ENCODE measurements at regions not wholly inside any gene's neighbourhood (a gene's known extent, or its start where the extent isn't known, plus 50 kb on each side); places are given as distances from the start of the nearest gene placed in this dataset.

DNA sequence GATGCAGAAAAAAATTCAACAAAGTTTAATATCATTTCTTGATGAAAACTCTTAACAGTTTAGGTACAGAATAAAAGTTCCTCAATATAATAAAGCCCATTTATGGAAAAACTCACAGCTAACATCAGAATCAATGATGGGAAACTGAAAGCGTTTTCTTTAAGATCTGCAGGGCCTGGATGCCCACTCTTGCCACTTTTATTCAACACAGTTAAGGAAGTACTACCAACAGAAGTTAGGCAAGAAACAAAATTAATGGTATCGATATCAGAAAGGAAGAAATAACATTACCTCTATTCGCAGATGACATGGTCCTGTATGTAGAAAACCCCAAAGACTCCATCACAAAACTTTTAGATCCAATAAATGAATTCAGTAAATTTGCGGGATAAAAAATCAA lies 542.4 kb upstream of the RGMB start:
- TF ChIP-seq CTCF (IDR thresholded peaks at IDR 0.05) (no peak), EZH2 (IDR thresholded peaks at IDR 0.05; ENCODE audit: borderline replicate concordance, insufficient read depth, low read depth, low read length, poor library complexity, severe bottlenecking) (no peak)
